SKM-1 treated with dmso at 0.1 percent for 144 hours (cell line): ENCODE measurements at regions not wholly inside any gene's neighbourhood (a gene's known extent, or its start where the extent isn't known, plus 50 kb on each side); places are given as distances from the start of the nearest gene placed in this dataset.

Source experiments
- DNase-seq: peaks from one replicate; lab custom pipeline; 2025; ENCODE audit not compliant: unreplicated experiment; lab: John Stamatoyannopoulos, UW

GRCh38 chr3:117793622-117794265, 1084.2 kb downstream of the TUSC7 start:
- DNase-seq, result no peak

- no peak for DNase-seq
Observed at GRCh38 chr3:117798221-117798620, 1088.6 kb downstream of the TUSC7 start.

GRCh38 chr3:117798687-117799386, 1089.3 kb downstream of the TUSC7 start:
- no peak for DNase-seq

- DNase-seq, result no peak
Observed at GRCh38 chr3:117799387-117799735, 1089.8 kb downstream of the TUSC7 start.

- no peak for DNase-seq
Observed at GRCh38 chr3:117801912-117802239, 1092.3 kb downstream of the TUSC7 start.

- DNase-seq, result no peak
Observed at GRCh38 chr3:117809186-117810081, 1099.9 kb downstream of the TUSC7 start.

- DNase-seq, result no peak
Observed at GRCh38 chr3:117811786-117812185, 1102.2 kb downstream of the TUSC7 start.

GRCh38 chr3:117814975-117815374, 1105.4 kb downstream of the TUSC7 start:
- DNase-seq, result no peak

- DNase-seq, result no peak
Observed at GRCh38 chr3:117817103-117817502, 1107.5 kb downstream of the TUSC7 start.

GRCh38 chr3:117818592-117818991, 1109.0 kb downstream of the TUSC7 start:
- DNase-seq, result no peak

- no peak for DNase-seq
Observed at GRCh38 chr3:117820658-117821299, 1111.2 kb downstream of the TUSC7 start.

GRCh38 chr3:117822416-117822815, 1112.8 kb downstream of the TUSC7 start:
- DNase-seq, result no peak

- no peak for DNase-seq
Observed at GRCh38 chr3:117836296-117836695, 1126.7 kb downstream of the TUSC7 start.

GRCh38 chr3:117837391-117837790, 1127.8 kb downstream of the TUSC7 start:
- DNase-seq, result no peak

GRCh38 chr3:117842086-117842485, 1132.5 kb downstream of the TUSC7 start:
- no peak for DNase-seq

GRCh38 chr3:117843356-117843755, 1133.8 kb downstream of the TUSC7 start:
- DNase-seq, result no peak

- DNase-seq, result no peak
Observed at GRCh38 chr3:117844676-117845075, 1135.1 kb downstream of the TUSC7 start.

- DNase-seq, result peak; percentile 2
Observed at GRCh38 chr3:117846238-117846637, 1136.7 kb downstream of the TUSC7 start.

- DNase-seq, result no peak
Observed at GRCh38 chr3:117848606-117849005, 1139.0 kb downstream of the TUSC7 start.

GRCh38 chr3:117853923-117854668, 1144.5 kb downstream of the TUSC7 start:
- DNase-seq, result no peak

- DNase-seq, result no peak
Observed at GRCh38 chr3:117856354-117856753, 1146.8 kb downstream of the TUSC7 start.
